Keratinocyte (primary cell): ENCODE measurements at regions not wholly inside any gene's neighbourhood (a gene's known extent, or its start where the extent isn't known, plus 50 kb on each side); places are given as distances from the start of the nearest gene placed in this dataset.
A peak's percentile ranks its signal among the peaks of the same experiment; 100 is the strongest.

Experiments used
- DNase-seq: peaks from one replicate; pipeline ENCODE4 v3.0.0-alpha.2; 2011; ENCODE audit warnings: low read depth, missing footprints, low spot score
- FAIRE-seq: peaks from 2 replicates; lab custom pipeline; 2011; peaks lifted over from hg19 to GRCh38; lab: Jason Lieb, UNC
- H2AFZ ChIP-seq: 2 replicates; pipeline ENCODE4 v1.6.0; 2012; ENCODE audit warnings: low read length, control low read depth, inconsistent platforms; ENCODE audit not compliant: control insufficient read depth
- H3K27ac ChIP-seq: 2 replicates; pipeline ENCODE4 v1.5.1; 2011; ENCODE audit warnings: low read length; ENCODE audit not compliant: control insufficient read depth, insufficient read depth
- H3K27me3 ChIP-seq: 3 replicates; pipeline ENCODE4 v1.6.0; 2011; ENCODE audit warnings: low read length; ENCODE audit not compliant: control insufficient read depth, insufficient read depth; ENCODE audit errors: extremely low read depth
- H3K36me3 ChIP-seq, 2 experiments: 2 replicates in 1 of 2; 3 replicates in 1 of 2; pipeline ENCODE4 v1.5.1; 2011; ENCODE audit warnings: low read length in 2 of 2, mild to moderate bottlenecking in 1 of 2; ENCODE audit not compliant: control insufficient read depth in 2 of 2, insufficient read depth in 2 of 2; ENCODE audit errors: extremely low read depth in 1 of 2
- H3K4me1 ChIP-seq: 3 replicates; pipeline ENCODE4 v1.5.1; 2011; ENCODE audit warnings: low read length; ENCODE audit not compliant: control insufficient read depth, insufficient read depth; ENCODE audit errors: extremely low read depth
- H3K4me2 ChIP-seq: 3 replicates; pipeline ENCODE4 v1.6.0; 2011; ENCODE audit warnings: low read depth, low read length; ENCODE audit not compliant: control insufficient read depth, insufficient read depth; ENCODE audit errors: extremely low read depth
- H3K4me3 ChIP-seq, 3 experiments: fragments of 200-600 bp in 1 of 3; sonication (generic) in 1 of 3; 2 replicates in 2 of 3; 3 replicates in 1 of 3; pipeline ENCODE4 v1.5.1; 2011 to 2016; ENCODE audit warnings: low read length in 3 of 3, mild to moderate bottlenecking in 3 of 3, control low read depth in 2 of 3, inconsistent platforms in 1 of 3, low read depth in 1 of 3, mixed read lengths in 1 of 3, mixed run types in 1 of 3, moderate library complexity in 1 of 3; ENCODE audit not compliant: control insufficient read depth in 2 of 3, insufficient read depth in 2 of 3; ENCODE audit errors: extremely low read depth in 1 of 3
- H3K79me2 ChIP-seq: 2 replicates; pipeline ENCODE4 v1.6.0; 2012; ENCODE audit warnings: low read length; ENCODE audit not compliant: control insufficient read depth, insufficient read depth
- H3K9ac ChIP-seq: 3 replicates; pipeline ENCODE4 v1.6.0; 2011; ENCODE audit warnings: low read length; ENCODE audit not compliant: control insufficient read depth, insufficient read depth; ENCODE audit errors: extremely low read depth
- H3K9me1 ChIP-seq: 3 replicates; pipeline ENCODE4 v1.6.0; 2011; ENCODE audit warnings: low read length; ENCODE audit not compliant: control insufficient read depth, insufficient read depth; ENCODE audit errors: extremely low read depth
- H3K9me3 ChIP-seq: 2 replicates; pipeline ENCODE4 v1.5.1; 2012; ENCODE audit warnings: low read depth, low read length; ENCODE audit not compliant: control insufficient read depth
- H4K20me1 ChIP-seq: 3 replicates; pipeline ENCODE4 v1.6.0; 2011; ENCODE audit warnings: low read length; ENCODE audit not compliant: control insufficient read depth, insufficient read depth; ENCODE audit errors: extremely low read depth
- CTCF ChIP-seq, 3 experiments: IDR thresholded peaks in 1 of 3; conservative IDR thresholded peaks in 1 of 3; optimal IDR thresholded peaks in 1 of 3; 2 replicates in 2 of 3; 3 replicates in 1 of 3; pipeline versions ENCODE3 to v1.5.1; 2011; ENCODE audit warnings: low read length in 3 of 3, mild to moderate bottlenecking in 3 of 3, moderate library complexity in 2 of 3, control low read depth in 1 of 3, inconsistent platforms in 1 of 3; ENCODE audit not compliant: insufficient read depth in 2 of 3; ENCODE audit errors: extremely low read depth in 1 of 3
- EZH2 ChIP-seq: IDR thresholded peaks from one replicate; pipeline ENCODE4 v1.6.1; 2012; ENCODE audit warnings: inconsistent platforms, mild to moderate bottlenecking, low read length, moderate library complexity
- dilution Hi-C: fragments of 300-500 bp; cut with MboI; formaldehyde crosslinking; loops from one replicate; pipeline ENCODE4 v1.7.0; 2020; ENCODE audit warnings: low sequenced_read_pairs; ENCODE audit not compliant: extremely low pct_ligation_motif_present

- H3K4me3 ChIP-seq = no peak overlapping the region
- peak; percentile 21 for DNase-seq
- no peaks in the 10 kb centered on the region for H3K9me3 ChIP-seq
- H3K9me1 ChIP-seq = no peaks in the 10 kb centered on the region
- no peaks in the 10 kb centered on the region for H3K27me3 ChIP-seq
- H3K9ac ChIP-seq = no peak overlapping the region
- H3K4me2 ChIP-seq = peak overlapping the region; percentile 59
- H4K20me1 ChIP-seq = no peaks in the 10 kb centered on the region
- H3K36me3 ChIP-seq = no peaks in the 10 kb centered on the region
- TF ChIP-seq CTCF (optimal IDR thresholded peaks at IDR 0.05 in 1 of 3, IDR thresholded peaks at IDR 0.05 in 1 of 3, conservative IDR thresholded peaks at IDR 0.05 in 1 of 3; ENCODE audit: extremely low read depth in 1 of 3, insufficient read depth in 2 of 3, low read length in 3 of 3) = no peak
- no peak for TF ChIP-seq EZH2
- H3K79me2 ChIP-seq = no peaks in the 10 kb centered on the region
- no peak for FAIRE-seq
- peak overlapping the region; percentile 75 for H3K27ac ChIP-seq
- H2AFZ ChIP-seq = no peak overlapping the region
- H3K4me1 ChIP-seq = peaks cover 16% of the 10 kb centered on the region
- dilution Hi-C loops = no loop called here
Observed at GRCh38 chr5:44691802-44692201, 116.9 kb upstream of the MRPS30 start.

- Histone ChIP-seq H3K9me1 (no peaks in the 10 kb centered on the region), H3K27me3 (no peaks in the 10 kb centered on the region), H3K4me2 (no peak overlapping the region), H3K4me3 (no peak overlapping the region), H3K4me1 (no peaks in the 10 kb centered on the region), H3K27ac (no peak overlapping the region), H3K79me2 (no peaks in the 10 kb centered on the region), H3K9me3 (no peaks in the 10 kb centered on the region), H2AFZ (no peak overlapping the region), H3K36me3 (no peaks in the 10 kb centered on the region), H4K20me1 (no peaks in the 10 kb centered on the region), H3K9ac (no peak overlapping the region)
- dilution Hi-C loops = no loop called here
- TF ChIP-seq EZH2 (no peak), CTCF (optimal IDR thresholded peaks at IDR 0.05 in 1 of 3, IDR thresholded peaks at IDR 0.05 in 1 of 3, conservative IDR thresholded peaks at IDR 0.05 in 1 of 3; ENCODE audit: extremely low read depth in 1 of 3, insufficient read depth in 2 of 3, low read length in 3 of 3) (no peak)
- no peak for FAIRE-seq
- no peak for DNase-seq
Observed at GRCh38 chr5:44681906-44682305, 126.8 kb upstream of the MRPS30 start.
